ENCODE measurements at regions not wholly inside any gene's neighbourhood (a gene's known extent, or its start where the extent isn't known, plus 50 kb on each side); places are given as distances from the start of the nearest gene placed in this dataset.
"Not testable (repeated sequence)": the region's sequence is repeated elsewhere in the genome, so short reads cannot be mapped to it uniquely, and the experiment has no call there.

GRCh38 chr14:65991935-65992334 is 494.2 kb upstream of the CCDC196 start:
- peak; percentile 31 for DNase-seq
- in situ Hi-C loops (cut with MboI; ENCODE audit: low pct_unique_long_range_greater_than_20kb, low sequenced_read_pairs), result not testable (repeated sequence)

DNA sequence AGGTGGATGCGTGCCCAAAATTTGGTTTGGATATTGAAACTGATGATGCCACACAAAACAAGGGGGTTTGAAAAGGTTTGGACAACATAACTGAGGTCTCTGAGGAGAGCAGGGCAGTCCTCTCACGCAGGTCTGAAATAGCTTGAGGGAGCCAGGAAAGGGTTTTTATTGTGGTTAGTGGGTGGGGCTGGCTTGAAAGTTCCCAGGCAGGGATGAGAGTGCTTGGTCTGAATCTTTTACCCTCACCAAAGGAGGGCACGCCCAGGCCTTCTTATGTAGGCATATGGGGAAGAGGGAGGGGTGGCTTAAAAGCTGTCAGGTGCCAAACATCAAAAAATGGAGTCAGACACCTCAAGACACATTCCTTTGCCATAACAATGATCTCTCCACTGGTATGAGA is 493.1 kb upstream of the CCDC196 start:
- in situ Hi-C loops (cut with MboI; ENCODE audit: low pct_unique_long_range_greater_than_20kb, low sequenced_read_pairs), result no loop called here
- DNase-seq, result no peak

DNA sequence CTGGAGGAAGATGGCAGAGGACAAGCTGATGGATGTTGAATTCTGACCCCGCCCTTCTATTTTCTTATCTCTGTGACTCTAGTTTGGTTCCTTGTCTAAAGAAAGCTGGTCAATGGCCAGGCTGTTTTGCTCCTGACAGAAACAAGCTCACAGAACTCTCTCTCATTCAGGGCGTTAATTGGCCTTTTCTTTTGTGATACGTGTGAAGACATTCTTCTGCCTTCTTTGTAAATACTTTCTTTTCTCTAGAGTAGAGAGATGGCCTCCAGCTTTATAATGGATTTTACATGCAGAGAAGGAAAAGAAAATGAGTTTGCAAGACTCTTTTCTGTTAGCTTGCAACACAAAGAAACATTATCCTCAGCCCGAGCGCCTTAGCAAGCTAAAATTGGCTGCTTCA is 492.2 kb upstream of the CCDC196 start:
- DNase-seq, result no peak
- in situ Hi-C loops (cut with MboI; ENCODE audit: low pct_unique_long_range_greater_than_20kb, low sequenced_read_pairs), result no loop called here

GRCh38 chr14:65997347-65997746 is 488.8 kb upstream of the CCDC196 start:
- in situ Hi-C loops (cut with MboI; ENCODE audit: low pct_unique_long_range_greater_than_20kb, low sequenced_read_pairs), result no loop called here
- DNase-seq, result no peak

GRCh38 chr14:65999865-66000264 is 486.3 kb upstream of the CCDC196 start:
- in situ Hi-C loops (cut with MboI; ENCODE audit: low pct_unique_long_range_greater_than_20kb, low sequenced_read_pairs), result no loop called here
- DNase-seq, result no peak

- in situ Hi-C loops (cut with MboI; ENCODE audit: low pct_unique_long_range_greater_than_20kb, low sequenced_read_pairs), result no loop called here
- no peak for DNase-seq
Measured at GRCh38 chr14:66000766-66001165, 485.4 kb upstream of the CCDC196 start.

GRCh38 chr14:66001356-66001755 is 484.8 kb upstream of the CCDC196 start:
- no peak for DNase-seq
- in situ Hi-C loops (cut with MboI; ENCODE audit: low pct_unique_long_range_greater_than_20kb, low sequenced_read_pairs), result no loop called here

DNA sequence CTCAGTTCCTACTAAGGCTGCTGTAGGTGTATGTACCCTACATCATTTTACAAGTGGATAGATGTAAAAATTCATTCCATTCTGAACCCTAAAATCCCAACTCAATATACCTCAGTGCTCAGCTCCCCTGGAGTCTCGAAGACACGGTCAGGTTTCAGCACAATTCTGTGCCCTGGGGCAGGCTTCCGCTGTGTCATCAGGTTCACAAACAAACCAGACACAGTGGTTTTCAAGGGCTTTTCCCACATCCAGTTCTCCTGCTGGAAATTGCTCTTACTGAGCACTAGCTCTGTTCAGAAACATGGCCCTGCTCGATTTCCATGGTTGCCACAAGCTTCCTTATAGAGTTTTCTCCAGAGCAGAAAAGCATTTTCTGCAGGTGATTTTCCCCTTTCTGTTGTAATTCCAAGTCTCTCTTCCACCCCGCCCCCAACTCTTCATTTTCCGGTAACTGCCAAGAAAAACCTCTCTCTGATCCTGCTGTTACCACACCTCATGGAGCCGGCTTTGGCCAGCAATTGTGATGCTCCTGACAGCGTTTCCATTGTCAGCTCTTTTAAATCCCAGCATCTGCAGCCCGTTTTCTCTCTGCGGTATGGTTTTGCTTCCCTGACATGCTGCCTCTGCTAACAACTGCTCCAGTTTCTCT is 483.0 kb upstream of the CCDC196 start:
- in situ Hi-C loops (cut with MboI; ENCODE audit: low pct_unique_long_range_greater_than_20kb, low sequenced_read_pairs), result no loop called here
- no peak for DNase-seq

DNA sequence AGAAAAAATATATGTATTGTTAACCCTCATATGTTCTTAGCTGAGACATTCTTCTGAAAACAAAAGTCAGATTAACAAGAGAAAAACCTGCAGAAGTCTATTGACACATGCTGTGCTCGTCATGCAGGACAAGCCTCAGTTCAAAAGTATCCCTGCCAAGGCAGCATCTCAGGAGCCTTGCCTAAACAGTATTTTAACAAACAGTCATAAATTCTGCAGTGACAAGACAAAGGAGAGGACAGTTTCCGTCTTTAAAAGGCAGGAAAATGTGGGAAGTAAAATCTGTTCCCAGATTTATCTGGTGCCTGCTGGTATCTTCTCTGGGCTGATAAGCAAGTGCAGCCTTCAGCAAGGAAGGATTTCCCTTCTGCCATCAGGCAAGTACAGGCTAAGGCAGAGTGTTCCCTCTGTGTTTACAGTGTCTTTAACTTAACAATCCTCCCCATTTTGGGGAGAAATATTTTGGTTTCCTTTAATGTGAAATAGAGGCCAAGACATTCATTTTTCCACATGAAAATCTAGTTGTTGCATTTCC is 480.2 kb upstream of the CCDC196 start:
- DNase-seq, result no peak
- in situ Hi-C loops (cut with MboI; ENCODE audit: low pct_unique_long_range_greater_than_20kb, low sequenced_read_pairs), result no loop called here

DNA sequence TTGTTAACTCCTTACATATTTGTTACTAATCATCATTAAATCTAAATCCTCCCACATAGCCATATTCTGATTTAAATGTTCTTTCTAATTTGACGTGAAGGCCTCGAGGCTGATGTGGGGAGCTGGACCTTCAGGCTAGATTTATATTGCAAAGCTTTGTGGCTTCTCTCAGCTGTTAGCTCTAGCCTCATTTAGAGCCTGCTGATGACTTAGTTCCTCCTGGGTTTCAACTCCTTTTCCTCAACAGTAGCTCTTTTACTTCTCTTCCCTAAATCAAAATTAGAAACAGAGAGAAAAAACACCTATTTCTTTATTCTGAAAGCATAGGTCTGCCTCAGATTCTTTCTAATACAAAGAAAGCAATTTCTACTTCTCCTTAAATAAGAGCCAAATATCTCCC is 477.5 kb upstream of the CCDC196 start:
- in situ Hi-C loops (cut with MboI; ENCODE audit: low pct_unique_long_range_greater_than_20kb, low sequenced_read_pairs), result no loop called here
- no peak for DNase-seq

- in situ Hi-C loops (cut with MboI; ENCODE audit: low pct_unique_long_range_greater_than_20kb, low sequenced_read_pairs), result no loop called here
- DNase-seq, result no peak
Measured at GRCh38 chr14:66009089-66009488, 477.1 kb upstream of the CCDC196 start.

DNA sequence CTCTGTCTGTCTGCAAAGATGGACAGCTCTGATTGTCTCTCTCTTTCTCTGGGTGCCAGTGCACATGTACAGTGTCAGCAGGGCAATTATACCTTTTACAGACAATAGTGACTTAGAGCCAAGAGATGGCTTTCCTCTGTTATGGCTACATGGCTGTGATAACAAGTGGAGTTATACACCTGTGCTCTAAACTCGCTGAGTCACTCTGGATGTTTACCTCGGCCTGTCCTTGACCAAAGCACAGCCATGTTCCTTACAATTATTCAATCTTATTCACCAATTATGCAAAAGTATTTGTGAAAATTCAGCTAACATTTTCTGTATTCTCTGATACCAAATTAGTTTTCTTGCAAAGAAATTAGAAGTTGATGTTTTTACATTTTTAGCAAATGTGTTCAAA is 475.5 kb upstream of the CCDC196 start:
- in situ Hi-C loops (cut with MboI; ENCODE audit: low pct_unique_long_range_greater_than_20kb, low sequenced_read_pairs), result no loop called here
- DNase-seq, result no peak

DNA sequence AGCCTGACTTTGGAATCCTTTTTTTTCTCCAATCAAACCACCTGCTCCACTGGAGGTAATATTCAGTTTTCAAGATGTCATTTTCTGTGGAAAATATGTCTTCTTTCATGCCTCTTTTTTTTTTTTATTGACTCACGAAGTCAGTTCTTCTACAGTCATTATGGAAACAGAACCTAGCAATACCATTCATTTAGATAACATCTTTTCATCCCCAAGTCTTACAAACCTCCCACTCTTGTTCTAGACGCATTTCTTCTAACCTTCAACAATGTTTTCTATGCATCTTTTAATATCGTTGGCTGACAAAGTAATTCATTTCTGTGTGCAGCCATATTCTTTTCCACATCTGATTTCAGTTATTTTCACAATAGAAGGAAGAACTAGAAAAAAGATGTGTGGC is 474.3 kb upstream of the CCDC196 start:
- in situ Hi-C loops (cut with MboI; ENCODE audit: low pct_unique_long_range_greater_than_20kb, low sequenced_read_pairs), result no loop called here
- no peak for DNase-seq

DNA sequence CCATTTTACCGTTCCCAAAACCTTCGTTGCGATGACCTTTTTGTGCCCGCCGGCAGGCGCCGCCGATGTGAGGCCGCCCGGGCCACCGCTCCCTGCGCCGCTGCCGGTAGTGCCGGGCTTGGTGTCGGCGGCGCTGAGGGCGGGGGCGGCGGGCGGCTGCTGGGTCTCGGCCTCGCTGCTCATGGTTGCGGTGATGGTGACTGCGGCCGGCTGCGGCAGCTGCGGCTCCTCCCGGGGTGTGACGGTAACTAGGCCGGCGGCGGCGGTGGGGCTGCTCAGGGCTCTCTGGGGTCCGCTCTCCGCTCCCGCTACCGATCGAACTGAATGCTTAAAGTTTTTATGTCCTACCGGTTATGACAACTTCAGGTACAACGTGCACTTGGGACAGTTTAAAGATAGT is 472.6 kb upstream of the CCDC196 start:
- in situ Hi-C loops (cut with MboI; ENCODE audit: low pct_unique_long_range_greater_than_20kb, low sequenced_read_pairs); DNase-seq: not testable (repeated sequence)

- in situ Hi-C loops (cut with MboI; ENCODE audit: low pct_unique_long_range_greater_than_20kb, low sequenced_read_pairs), result no loop called here
- DNase-seq, result no peak
Measured at GRCh38 chr14:66015071-66015780, 470.9 kb upstream of the CCDC196 start.

DNA sequence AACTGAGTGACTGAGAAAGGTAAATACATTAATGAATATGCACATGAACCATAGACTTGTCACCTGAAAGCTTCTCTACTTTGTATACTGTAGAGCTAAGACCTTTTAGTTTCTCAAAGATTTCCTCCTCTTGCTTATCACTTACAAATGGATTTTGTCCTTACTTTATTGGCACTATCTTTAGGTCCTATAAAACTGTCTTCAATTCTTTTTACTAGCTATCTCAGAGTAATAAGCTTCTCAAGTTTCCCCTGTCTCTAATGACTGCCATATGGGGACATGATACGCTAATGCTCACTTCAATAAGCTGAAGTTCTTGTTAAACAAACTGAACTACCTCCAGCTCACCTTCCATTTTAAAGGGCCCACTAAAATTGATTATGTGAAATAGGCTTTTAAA is 468.2 kb upstream of the CCDC196 start:
- DNase-seq, result no peak
- in situ Hi-C loops (cut with MboI; ENCODE audit: low pct_unique_long_range_greater_than_20kb, low sequenced_read_pairs), result no loop called here

- no peak for DNase-seq
- in situ Hi-C loops (cut with MboI; ENCODE audit: low pct_unique_long_range_greater_than_20kb, low sequenced_read_pairs), result no loop called here
Measured at GRCh38 chr14:66022526-66022925, 463.6 kb upstream of the CCDC196 start.

DNA sequence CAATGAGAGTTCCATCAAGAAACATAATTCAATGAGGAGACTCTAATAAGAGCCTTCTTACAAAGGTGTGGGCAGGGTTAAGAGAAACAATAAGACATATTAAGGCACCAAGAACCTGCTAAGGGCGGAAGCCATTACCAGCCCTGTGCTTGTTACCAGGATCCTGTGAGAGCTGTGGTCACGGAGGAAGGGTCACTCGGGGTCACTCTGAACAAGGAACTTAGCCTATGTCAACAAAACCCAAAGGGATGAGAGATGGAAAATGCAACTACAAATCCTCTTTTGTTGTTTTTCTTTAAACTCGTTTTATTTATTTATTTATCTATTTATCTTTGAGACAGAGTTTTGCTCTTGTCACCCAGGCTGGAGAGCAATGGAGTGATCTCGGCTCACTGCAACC is 460.4 kb upstream of the CCDC196 start:
- in situ Hi-C loops (cut with MboI; ENCODE audit: low pct_unique_long_range_greater_than_20kb, low sequenced_read_pairs), result no loop called here
- DNase-seq, result no peak

GRCh38 chr14:66031981-66032380 is 454.2 kb upstream of the CCDC196 start:
- DNase-seq, result not testable (repeated sequence)

GRCh38 chr14:66032800-66033199 is 453.4 kb upstream of the CCDC196 start:
- in situ Hi-C loops (cut with MboI; ENCODE audit: low pct_unique_long_range_greater_than_20kb, low sequenced_read_pairs), result no loop called here
- DNase-seq, result no peak

More at GRCh38 chr14:66031981-66032380, 454.2 kb upstream of the CCDC196 start:
- in situ Hi-C loops (cut with MboI; ENCODE audit: low pct_unique_long_range_greater_than_20kb, low sequenced_read_pairs), result not testable (repeated sequence)

DNA sequence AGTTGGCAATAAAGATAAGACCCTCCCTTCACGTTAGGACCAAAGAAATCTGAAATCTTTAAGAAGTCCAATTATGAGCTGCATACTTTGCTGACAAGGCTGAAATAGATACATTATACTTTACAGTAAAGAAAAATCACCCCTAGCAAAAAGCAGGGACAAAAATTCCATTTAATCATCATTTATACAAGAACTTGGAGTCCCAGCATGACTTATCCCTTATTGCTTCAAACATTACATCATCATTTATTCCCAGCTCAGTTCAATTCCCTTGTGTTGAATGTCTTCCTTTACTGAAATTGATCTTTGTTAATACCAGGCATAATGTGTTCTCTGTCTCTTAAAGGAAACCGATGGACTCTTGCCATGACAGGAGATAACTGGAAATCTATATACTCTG is 449.6 kb upstream of the CCDC196 start:
- in situ Hi-C loops (cut with MboI; ENCODE audit: low pct_unique_long_range_greater_than_20kb, low sequenced_read_pairs), result no loop called here
- DNase-seq, result no peak
